ENCODE measurements at regions not wholly inside any gene's neighbourhood (a gene's known extent, or its start where the extent isn't known, plus 50 kb on each side); places are given as distances from the start of the nearest gene placed in this dataset.

- intact Hi-C loops (cut with micrococcal nuclease; ENCODE audit: unreplicated experiment), result no loop called here
- no peak for DNase-seq
- Mint-ChIP-seq H3K27ac (ENCODE audit: unreplicated experiment) (no peak overlapping the region), H3K9me3 (ENCODE audit: low read depth, unreplicated experiment) (no peaks in the 10 kb centered on the region), H3K4me3 (ENCODE audit: low read depth, unreplicated experiment) (no peak overlapping the region), H3K27me3 (ENCODE audit: unreplicated experiment) (no peaks in the 10 kb centered on the region), H3K4me1 (ENCODE audit: low read depth, unreplicated experiment) (no peaks in the 10 kb centered on the region), H3K36me3 (ENCODE audit: insufficient read depth, unreplicated experiment) (no peaks in the 10 kb centered on the region)
- no peak for TF ChIP-seq CTCF (IDR thresholded peaks at IDR 0.05; ENCODE audit: unreplicated experiment)
- CTCF ChIA-PET, result no interaction called here
- BruUV-seq (replicated peaks), result no TSS peak
These were observed 875.9 kb upstream of the NR2F2 start for GRCh38 chr15:95454403-95455262.

DNA sequence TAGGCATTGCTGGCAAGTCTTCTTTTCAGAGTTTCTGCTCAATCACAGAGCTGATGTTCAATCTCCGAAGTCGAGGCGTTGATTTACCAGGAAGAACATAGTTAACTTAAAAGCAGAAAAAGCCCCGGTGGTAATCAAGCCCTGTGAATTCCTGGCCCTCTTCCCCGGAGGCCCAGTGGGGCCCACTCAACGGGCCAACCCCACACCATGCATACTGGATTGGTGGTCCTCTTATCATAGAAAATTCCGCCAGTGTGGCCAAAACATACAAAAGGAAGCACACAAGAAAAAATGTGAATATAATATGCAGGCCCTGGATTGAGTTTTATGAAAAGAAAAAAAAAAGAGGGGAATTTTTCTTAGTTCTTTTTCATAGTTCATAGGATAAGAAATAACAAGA lies 873.0 kb upstream of the NR2F2 start:
- H3K4me1 Mint-ChIP-seq (ENCODE audit: low read depth, unreplicated experiment), result no peaks in the 10 kb centered on the region
- H3K4me3 Mint-ChIP-seq (ENCODE audit: low read depth, unreplicated experiment), result no peak overlapping the region
- no peak for TF ChIP-seq CTCF (IDR thresholded peaks at IDR 0.05; ENCODE audit: unreplicated experiment)
- CTCF ChIA-PET, result interaction anchor here (1.3 kb wide), 1 partner anchor 23 kb away, joined by 5 read pairs; no protein-coding TSS in a partner anchor
- BruUV-seq (replicated peaks), result no TSS peak
- intact Hi-C loops (cut with micrococcal nuclease; ENCODE audit: unreplicated experiment), result no loop called here
- H3K9me3 Mint-ChIP-seq (ENCODE audit: low read depth, unreplicated experiment), result no peaks in the 10 kb centered on the region
- no peaks in the 10 kb centered on the region for H3K36me3 Mint-ChIP-seq (ENCODE audit: insufficient read depth, unreplicated experiment)
- no peak overlapping the region for H3K27ac Mint-ChIP-seq (ENCODE audit: unreplicated experiment)
- no peaks in the 10 kb centered on the region for H3K27me3 Mint-ChIP-seq (ENCODE audit: unreplicated experiment)
- DNase-seq, result no peak

- BruUV-seq (replicated peaks), result no TSS peak
- intact Hi-C loops (cut with micrococcal nuclease; ENCODE audit: unreplicated experiment), result no loop called here
- no peaks in the 10 kb centered on the region for H3K27me3 Mint-ChIP-seq (ENCODE audit: unreplicated experiment)
- DNase-seq, result no peak
- TF ChIP-seq CTCF (IDR thresholded peaks at IDR 0.05; ENCODE audit: unreplicated experiment), result no peak
- no peaks in the 10 kb centered on the region for H3K36me3 Mint-ChIP-seq (ENCODE audit: insufficient read depth, unreplicated experiment)
- H3K9me3 Mint-ChIP-seq (ENCODE audit: low read depth, unreplicated experiment), result no peaks in the 10 kb centered on the region
- CTCF ChIA-PET, result no interaction called here
- no peak overlapping the region for H3K27ac Mint-ChIP-seq (ENCODE audit: unreplicated experiment)
- no peaks in the 10 kb centered on the region for H3K4me1 Mint-ChIP-seq (ENCODE audit: low read depth, unreplicated experiment)
- H3K4me3 Mint-ChIP-seq (ENCODE audit: low read depth, unreplicated experiment), result no peak overlapping the region
These were observed 871.8 kb upstream of the NR2F2 start for GRCh38 chr15:95458721-95459120.

DNA sequence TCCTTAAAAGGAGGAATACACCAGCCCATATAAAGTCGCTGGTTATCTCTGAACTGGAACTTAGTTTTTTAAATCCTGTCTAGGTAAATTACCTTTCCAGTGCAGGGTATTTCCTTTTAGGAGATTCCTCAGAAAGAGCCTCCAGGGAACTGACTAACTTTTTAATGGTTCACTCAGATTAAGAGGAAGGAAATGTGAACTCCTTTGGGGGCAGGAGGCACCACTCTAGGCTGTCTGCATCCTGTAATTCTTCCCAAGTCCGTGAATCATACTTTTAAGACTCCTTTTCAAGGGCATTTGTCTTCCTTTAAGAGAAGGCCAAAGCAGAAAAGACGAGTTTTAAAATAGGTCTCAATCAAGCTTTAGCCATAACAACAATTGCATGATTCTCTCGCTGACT lies 871.2 kb upstream of the NR2F2 start:
- no peak for TF ChIP-seq CTCF (IDR thresholded peaks at IDR 0.05; ENCODE audit: unreplicated experiment)
- intact Hi-C loops (cut with micrococcal nuclease; ENCODE audit: unreplicated experiment), result no loop called here
- no TSS peak for BruUV-seq (replicated peaks)
- DNase-seq, result no peak
- CTCF ChIA-PET, result no interaction called here
- Mint-ChIP-seq H3K27ac (ENCODE audit: unreplicated experiment) (no peak overlapping the region), H3K4me1 (ENCODE audit: low read depth, unreplicated experiment) (no peaks in the 10 kb centered on the region), H3K27me3 (ENCODE audit: unreplicated experiment) (no peaks in the 10 kb centered on the region), H3K9me3 (ENCODE audit: low read depth, unreplicated experiment) (no peaks in the 10 kb centered on the region), H3K4me3 (ENCODE audit: low read depth, unreplicated experiment) (no peak overlapping the region), H3K36me3 (ENCODE audit: insufficient read depth, unreplicated experiment) (no peaks in the 10 kb centered on the region)

Data from Calu3 (cell line).